ENCODE measurements at regions not wholly inside any gene's neighbourhood (a gene's known extent, or its start where the extent isn't known, plus 50 kb on each side); places are given as distances from the start of the nearest gene placed in this dataset.

GRCh38 chr9:134242706-134243105 is 78.3 kb upstream of the RNU6ATAC start:
- TF ChIP-seq CTCF (IDR thresholded peaks at IDR 0.05) (no peak), POLR2AphosphoS5 (IDR thresholded peaks at IDR 0.05) (no peak), POLR2A (IDR thresholded peaks at IDR 0.05; ENCODE audit: low read depth) (no peak), EP300 (IDR thresholded peaks at IDR 0.05) (no peak)
- 40% methylated on average over 4 of the region's 19 CpGs for WGBS
- H3K27ac ChIP-seq (replicated peaks in 1 of 4): no peak overlapping the region
- no peak for DNase-seq (ENCODE audit: extremely low spot score)
- H3K4me3 ChIP-seq: no peak overlapping the region
- peaks cover 0 to 53% (median 0%) of the 10 kb centered on the region in 4 donors for H3K27me3 ChIP-seq
- no peaks in the 10 kb centered on the region for H3K36me3 ChIP-seq
- intact Hi-C loops (cut with DNase I): no loop called here
- H3K9me3 ChIP-seq: peaks cover 0 to 6% (median under 1%) of the 10 kb centered on the region in 4 donors
- peaks cover 0 to 6% (median 0%) of the 10 kb centered on the region in 4 donors for H3K4me1 ChIP-seq

DNA sequence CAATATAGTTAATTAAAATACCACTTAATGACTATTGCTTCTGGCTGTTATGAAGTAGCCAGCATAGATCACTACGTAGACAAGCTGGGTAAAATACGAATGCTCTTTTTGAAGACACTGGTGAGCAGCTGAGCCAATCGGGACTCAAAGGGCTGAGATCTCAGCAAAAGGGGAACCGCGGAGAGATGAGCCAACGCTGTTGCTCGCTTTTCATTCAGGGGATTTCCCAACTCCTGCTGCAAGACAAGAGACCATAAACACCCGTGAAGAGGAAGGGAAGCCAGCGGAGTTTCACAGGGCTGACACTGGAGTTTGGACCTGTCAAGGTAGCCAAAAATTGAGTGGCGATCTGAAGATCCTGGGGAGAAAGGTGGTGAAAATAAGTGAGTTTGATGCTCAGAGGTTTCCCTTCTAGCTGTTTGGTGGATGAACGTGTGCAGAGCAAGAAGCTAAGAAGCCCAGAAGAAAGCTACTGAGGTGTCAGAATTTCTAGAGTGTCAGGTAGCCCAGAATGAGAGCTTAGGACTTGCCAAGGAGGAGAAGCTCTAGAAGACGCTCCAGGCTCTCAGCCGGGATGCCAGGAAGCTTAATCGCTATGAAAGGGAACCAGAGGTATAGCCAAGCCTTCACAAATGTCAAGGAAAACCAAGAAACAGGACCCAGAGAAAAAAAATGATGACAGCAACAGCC is 79.6 kb upstream of the RNU6ATAC start:
- 48% methylated on average over 14 of the region's 14 CpGs for WGBS
- no peak for DNase-seq (ENCODE audit: extremely low spot score)
- Histone ChIP-seq H3K27me3 (peaks cover 0 to 41% (median 0%) of the 10 kb centered on the region in 4 donors), H3K27ac (replicated peaks in 1 of 4) (no peak overlapping the region), H3K36me3 (no peaks in the 10 kb centered on the region), H3K4me1 (peaks cover 0 to 6% (median 0%) of the 10 kb centered on the region in 4 donors), H3K4me3 (no peak overlapping the region), H3K9me3 (peaks cover 0 to 18% (median 9%) of the 10 kb centered on the region in 4 donors)
- TF ChIP-seq POLR2A (IDR thresholded peaks at IDR 0.05; ENCODE audit: low read depth) (no peak), CTCF (IDR thresholded peaks at IDR 0.05) (no peak), POLR2AphosphoS5 (IDR thresholded peaks at IDR 0.05) (no peak), EP300 (IDR thresholded peaks at IDR 0.05) (no peak)
- intact Hi-C loops (cut with DNase I): no loop called here

- 92% methylated on average over 5 of the region's 11 CpGs for WGBS
- no peak overlapping the region for H3K27ac ChIP-seq (replicated peaks in 1 of 4)
Measured at GRCh38 chr9:134245179-134245578, 80.8 kb upstream of the RNU6ATAC start.

DNA sequence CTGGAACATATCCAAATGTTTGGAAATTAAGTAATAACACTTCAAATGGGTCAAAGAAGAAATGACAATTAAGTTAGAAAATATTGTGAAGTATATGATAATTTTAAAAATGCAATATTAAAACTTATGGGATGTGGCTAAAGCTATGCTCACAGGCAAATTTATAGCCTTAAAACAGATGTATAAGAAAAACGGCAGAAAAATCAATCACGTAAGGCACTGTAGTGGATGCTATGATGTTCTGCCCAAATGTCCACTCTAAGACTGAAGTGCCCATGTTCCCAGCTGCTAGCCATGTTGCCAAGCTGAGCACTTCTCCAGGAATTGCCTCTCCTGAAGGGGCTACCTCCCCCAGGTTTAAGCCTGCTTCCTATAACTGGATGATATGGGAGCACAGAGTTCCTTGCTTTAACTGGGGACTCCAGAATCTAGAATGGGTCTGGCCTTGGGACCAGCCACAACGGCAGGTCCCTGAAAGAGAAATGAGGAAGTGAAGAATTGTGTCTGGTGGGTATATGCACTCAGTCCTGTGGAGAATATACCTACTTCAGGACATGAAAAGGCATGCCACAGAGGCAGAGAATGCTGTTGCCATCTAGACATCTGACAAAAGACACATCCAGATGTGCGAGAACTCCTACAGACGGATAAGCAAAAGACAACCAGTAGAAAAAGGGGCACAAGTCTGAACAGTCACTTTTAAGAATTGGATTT is 78.2 kb upstream of the RXRA start:
- DNase-seq (ENCODE audit: extremely low spot score): no peak
- H3K27me3 ChIP-seq: peaks cover 0 to 3% (median 0%) of the 10 kb centered on the region in 4 donors
- intact Hi-C loops (cut with DNase I): no loop called here
- no peak overlapping the region for H3K4me3 ChIP-seq
- H3K9me3 ChIP-seq: peaks cover 0 to 18% (median 10%) of the 10 kb centered on the region in 4 donors
- WGBS: 80% methylated on average over 5 of the region's 5 CpGs
- no peaks in the 10 kb centered on the region for H3K36me3 ChIP-seq
- H3K27ac ChIP-seq (replicated peaks in 1 of 4): no peak overlapping the region
- H3K4me1 ChIP-seq: peaks cover 0 to 6% (median 0%) of the 10 kb centered on the region in 4 donors
- TF ChIP-seq EP300 (IDR thresholded peaks at IDR 0.05): no peak
- no peak for TF ChIP-seq POLR2A (IDR thresholded peaks at IDR 0.05; ENCODE audit: low read depth)
- TF ChIP-seq POLR2AphosphoS5 (IDR thresholded peaks at IDR 0.05): no peak
- TF ChIP-seq CTCF (IDR thresholded peaks at IDR 0.05): no peak

More at GRCh38 chr9:134245179-134245578, 80.8 kb upstream of the RNU6ATAC start:
- DNase-seq (ENCODE audit: extremely low spot score): no peak
- intact Hi-C loops (cut with DNase I): no loop called here
- peaks cover 0 to 18% (median 10%) of the 10 kb centered on the region in 4 donors for H3K9me3 ChIP-seq
- H3K36me3 ChIP-seq: no peaks in the 10 kb centered on the region
- H3K4me1 ChIP-seq: peaks cover 0 to 6% (median 0%) of the 10 kb centered on the region in 4 donors
- no peak overlapping the region for H3K4me3 ChIP-seq
- peaks cover 0 to 28% (median 0%) of the 10 kb centered on the region in 4 donors for H3K27me3 ChIP-seq
- no peak for TF ChIP-seq POLR2A (IDR thresholded peaks at IDR 0.05; ENCODE audit: low read depth)
- no peak for TF ChIP-seq POLR2AphosphoS5 (IDR thresholded peaks at IDR 0.05)
